HK-2 (cell line): ENCODE measurements at regions not wholly inside any gene's neighbourhood (a gene's known extent, or its start where the extent isn't known, plus 50 kb on each side); places are given as distances from the start of the nearest gene placed in this dataset.

Experiments
- DNase-seq: peaks from one replicate; pipeline ENCODE4 v3.0.0-alpha.2; 2018; ENCODE audit not compliant: unreplicated experiment

DNA sequence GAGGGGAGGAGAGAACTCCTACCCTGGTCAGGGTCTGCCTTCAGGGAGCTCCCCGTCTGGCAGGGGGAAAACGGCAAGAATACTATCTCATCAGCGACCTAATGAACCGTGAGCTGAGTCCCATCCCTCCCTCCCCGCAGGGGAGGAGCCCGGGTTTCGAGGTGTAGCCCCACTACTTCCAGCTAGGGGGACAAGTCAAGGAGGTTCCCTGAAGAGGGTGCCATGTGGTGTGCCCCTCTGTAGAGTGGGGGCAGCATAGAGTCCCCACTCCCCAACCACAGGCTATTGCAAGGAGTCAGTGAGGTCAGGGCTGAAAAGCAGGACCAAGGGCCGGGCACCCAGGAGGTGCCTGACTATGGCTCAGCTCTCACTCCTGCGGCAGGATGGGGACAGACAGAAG, 50.9 kb upstream of the RXRA start:
- DNase-seq, result no peak

DNA sequence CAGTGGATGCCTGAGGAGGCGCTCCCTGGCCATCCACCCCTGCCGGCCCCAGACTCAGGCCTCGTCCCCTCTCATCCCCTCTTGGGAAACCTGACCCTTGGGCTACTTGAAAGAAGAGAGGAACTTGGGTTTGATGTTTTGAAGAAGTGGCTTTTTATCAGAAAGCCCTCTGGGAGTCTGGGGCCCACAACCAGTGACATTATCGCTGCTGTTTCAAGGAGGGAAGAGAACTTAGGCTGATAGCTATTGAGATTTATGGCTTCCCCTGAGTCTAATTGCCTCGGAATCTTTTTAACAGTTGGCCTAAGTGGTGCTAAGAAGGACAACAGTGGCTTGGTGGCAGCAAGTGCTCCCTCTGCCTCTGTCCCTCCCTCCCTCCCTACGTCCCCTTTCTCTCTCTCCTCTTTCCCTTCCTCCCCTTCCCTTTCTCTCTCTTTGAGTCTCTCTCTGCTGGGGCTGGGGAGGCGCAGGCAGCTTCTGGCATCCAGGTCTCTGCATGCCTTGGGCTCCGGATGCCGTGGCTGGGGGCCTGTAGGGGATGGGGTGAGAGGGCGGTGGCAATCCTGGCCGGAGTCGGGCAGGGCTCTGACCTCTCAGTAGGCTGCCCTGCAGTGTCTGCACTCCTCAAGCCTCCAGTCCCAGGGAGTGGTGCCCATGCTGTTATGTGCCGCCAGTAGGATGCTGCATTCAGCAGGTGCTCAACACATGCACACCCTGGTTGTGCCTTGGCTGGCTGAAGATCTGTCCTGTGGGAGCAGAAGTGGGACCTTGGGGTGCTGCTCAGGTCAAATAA, 49.6 kb upstream of the RXRA start:
- DNase-seq, result no peak
